C4-2B (cell line): ENCODE measurements at regions not wholly inside any gene's neighbourhood (a gene's known extent, or its start where the extent isn't known, plus 50 kb on each side); places are given as distances from the start of the nearest gene placed in this dataset.
"Not testable (repeated sequence)": the region's sequence is repeated elsewhere in the genome, so short reads cannot be mapped to it uniquely, and the experiment has no call there.

Source experiments
- H3K27ac ChIP-seq: fragments of 450-650 bp; 2 replicates; pipeline ENCODE4 v1.5.1; 2017
- ZFX ChIP-seq: fragments of 450-650 bp; IDR thresholded peaks from 2 replicates; pipeline ENCODE4 v1.6.1; 2017
- TF ChIP-seq, protein P1 (sequence below): fragments of 450-650 bp; conservative IDR thresholded peaks from 2 replicates; pipeline ENCODE4 v1.5.1; 2017; ENCODE audit warnings: mild to moderate bottlenecking

DNA sequence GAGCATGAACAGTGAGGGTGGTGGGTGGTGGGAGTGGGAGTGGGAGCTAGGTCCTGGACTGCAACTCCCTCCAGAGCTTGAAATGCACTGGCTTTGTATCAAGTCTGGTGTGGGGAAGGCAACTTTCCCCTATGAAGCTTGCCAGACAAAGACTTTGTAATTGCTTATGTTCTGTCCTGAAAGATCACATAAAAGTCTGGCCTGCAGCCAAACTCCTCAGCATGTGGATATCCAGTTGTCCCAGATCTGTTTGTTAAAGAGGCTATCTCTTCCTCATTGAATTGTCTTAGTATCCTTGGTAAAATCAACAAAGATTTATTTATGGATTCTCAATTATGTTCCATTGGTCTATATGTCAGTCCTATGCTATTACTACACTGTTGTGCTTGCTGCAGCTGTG is 607.9 kb downstream of the GLUD2 start:
- peak overlapping the region; percentile 60; the same call in 1 of the 2 replicates for H3K27ac ChIP-seq
- TF ChIP-seq ZFX = no peak

DNA sequence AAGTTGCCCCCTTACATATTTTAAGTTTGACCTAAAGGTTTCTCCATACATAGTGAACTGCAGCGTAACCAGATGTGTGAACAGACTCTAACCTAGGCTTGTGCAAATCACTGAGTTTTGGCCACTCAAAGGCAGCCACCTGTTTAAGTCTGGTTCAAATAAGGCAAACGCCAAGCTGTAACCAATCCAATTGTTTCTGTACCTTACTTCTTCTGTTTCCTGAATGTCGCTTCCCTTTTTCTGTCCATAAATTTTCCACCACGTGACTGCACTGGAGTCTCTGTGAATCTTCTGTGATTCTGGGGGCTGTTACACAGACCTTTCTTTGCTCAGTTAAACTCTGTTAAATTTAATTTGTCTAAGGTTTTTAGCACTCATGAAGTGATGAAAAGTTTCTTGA is 618.8 kb downstream of the GLUD2 start:
- no peak for TF ChIP-seq ZFX
- TF ChIP-seq, protein P1, sequence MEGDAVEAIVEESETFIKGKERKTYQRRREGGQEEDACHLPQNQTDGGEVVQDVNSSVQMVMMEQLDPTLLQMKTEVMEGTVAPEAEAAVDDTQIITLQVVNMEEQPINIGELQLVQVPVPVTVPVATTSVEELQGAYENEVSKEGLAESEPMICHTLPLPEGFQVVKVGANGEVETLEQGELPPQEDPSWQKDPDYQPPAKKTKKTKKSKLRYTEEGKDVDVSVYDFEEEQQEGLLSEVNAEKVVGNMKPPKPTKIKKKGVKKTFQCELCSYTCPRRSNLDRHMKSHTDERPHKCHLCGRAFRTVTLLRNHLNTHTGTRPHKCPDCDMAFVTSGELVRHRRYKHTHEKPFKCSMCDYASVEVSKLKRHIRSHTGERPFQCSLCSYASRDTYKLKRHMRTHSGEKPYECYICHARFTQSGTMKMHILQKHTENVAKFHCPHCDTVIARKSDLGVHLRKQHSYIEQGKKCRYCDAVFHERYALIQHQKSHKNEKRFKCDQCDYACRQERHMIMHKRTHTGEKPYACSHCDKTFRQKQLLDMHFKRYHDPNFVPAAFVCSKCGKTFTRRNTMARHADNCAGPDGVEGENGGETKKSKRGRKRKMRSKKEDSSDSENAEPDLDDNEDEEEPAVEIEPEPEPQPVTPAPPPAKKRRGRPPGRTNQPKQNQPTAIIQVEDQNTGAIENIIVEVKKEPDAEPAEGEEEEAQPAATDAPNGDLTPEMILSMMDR = no peak
- H3K27ac ChIP-seq = no peak overlapping the region

DNA sequence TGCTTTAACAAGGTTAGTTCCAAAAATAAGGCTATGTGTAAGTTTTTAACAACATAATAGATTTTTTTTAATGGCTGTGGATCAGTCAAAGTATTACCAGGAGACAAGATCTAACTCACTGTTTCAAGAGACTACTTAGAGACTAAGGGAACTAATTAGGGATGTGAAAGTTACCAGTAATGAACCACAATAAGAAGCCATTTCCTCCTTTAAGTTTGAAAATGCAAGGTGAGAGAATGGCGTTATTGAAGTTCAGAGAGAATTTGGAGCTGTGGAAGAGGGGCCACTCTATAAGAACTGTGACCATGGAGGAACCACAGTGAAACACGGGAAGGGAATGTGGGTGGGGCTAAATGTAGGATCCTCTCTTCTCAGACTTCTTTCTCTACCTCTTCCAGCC is 624.2 kb downstream of the GLUD2 start:
- TF ChIP-seq ZFX = no peak
- TF ChIP-seq, protein P1 = no peak

DNA sequence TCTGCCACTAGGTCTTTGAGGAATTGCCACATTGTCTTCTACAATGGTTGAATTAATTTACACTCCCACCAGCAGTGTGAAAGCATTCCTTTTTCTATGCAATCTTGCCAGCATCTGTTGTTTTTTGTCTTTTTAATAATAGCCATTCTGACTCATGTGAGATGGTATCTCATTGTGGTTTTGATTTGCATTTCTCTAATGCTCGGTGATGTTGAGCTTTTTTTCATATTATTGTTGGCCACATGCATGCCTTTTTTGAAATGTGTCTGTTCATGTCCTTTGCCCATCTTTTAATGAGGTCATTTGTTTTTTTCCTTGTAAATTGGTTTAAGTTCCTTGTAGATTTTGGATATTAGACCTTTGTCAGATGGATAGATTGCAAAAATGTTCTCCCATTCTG is 661.8 kb downstream of the GLUD2 start:
- not testable (repeated sequence) for H3K27ac ChIP-seq

More for the DNA sequence above, 624.2 kb downstream of the GLUD2 start:
- H3K27ac ChIP-seq = no peak overlapping the region

DNA sequence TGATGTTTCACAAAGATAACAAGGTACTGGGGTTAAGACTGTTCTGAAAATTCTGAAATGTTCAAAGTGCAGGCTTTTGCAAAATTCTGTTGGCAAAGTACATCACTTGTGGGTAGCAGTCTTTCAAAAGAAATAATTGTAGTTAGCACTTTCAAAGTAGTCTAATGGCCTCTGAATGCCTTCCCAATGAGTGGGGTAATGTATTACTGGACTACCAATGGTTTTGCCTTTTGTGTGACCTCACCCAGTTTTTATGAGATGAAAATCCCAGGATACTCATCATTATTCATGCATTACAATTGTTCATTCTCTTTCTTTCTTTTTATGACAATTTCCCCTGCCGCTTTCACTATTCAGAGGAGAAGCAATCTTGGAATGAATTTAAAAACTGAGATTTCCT is 686.1 kb downstream of the GLUD2 start:
- TF ChIP-seq, protein P1 = no peak
- no peak for TF ChIP-seq ZFX
- H3K27ac ChIP-seq = no peak overlapping the region

DNA sequence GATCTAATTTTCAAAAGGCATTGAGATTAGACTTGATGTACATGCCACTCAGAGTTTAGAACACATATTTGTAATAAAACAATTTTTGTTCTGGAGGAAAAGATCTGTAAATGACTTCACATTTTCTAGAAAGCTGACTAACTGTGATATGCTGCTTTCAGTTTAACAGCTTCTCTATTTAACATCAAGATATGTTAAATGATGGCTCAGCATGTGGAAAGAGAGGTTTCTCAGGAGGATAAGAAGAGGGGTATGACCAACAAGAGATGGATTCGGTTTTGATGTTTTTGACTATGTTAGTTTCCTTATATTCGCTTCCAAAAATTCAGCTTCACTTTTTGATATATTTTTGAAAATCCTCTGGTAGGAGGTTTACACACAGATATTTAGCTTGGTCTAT is 698.7 kb downstream of the GLUD2 start:
- TF ChIP-seq ZFX = no peak
- TF ChIP-seq, protein P1 = no peak

DNA sequence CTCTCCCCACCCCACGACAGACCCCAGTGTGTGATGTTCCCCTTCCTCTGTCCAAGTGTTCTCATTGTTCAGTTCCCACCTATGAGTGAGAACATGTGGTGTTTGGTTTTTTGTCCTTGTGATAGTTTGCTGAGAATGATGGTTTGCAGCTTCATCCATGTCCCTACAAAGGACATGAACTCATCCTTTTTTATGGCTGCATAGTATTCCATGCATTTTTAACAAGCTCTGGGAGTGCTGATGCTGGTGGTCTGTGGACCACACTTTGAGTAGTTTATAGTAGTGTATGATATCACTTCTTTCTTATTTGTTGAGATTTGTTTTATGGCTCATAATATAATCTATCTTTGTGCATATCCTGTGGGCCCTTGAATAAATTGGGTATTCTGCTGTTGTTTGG is 706.2 kb downstream of the GLUD2 start:
- not testable (repeated sequence) for H3K27ac ChIP-seq

More for the DNA sequence above, 698.7 kb downstream of the GLUD2 start:
- no peak overlapping the region for H3K27ac ChIP-seq

DNA sequence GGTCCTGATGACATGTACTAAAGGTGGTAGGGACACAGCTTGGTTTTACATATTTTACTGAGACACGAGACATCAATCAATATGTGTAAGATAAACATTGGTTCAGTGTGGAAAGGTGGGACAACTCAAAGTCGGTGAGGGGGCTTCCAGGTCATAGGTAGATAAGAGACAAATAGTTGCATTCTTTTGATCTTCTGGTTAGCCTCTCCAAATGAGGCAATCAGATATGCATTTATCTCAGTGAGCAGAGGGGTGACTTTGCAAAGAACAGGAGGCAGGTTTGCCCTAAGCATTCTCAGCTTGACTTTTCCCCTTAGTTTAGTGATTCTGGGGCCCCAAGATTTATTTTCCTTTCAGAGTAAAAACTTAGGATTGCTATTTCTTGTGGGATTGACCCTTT is 706.9 kb downstream of the GLUD2 start:
- TF ChIP-seq, protein P1 = no peak
- TF ChIP-seq ZFX = no peak
- no peak overlapping the region for H3K27ac ChIP-seq

DNA sequence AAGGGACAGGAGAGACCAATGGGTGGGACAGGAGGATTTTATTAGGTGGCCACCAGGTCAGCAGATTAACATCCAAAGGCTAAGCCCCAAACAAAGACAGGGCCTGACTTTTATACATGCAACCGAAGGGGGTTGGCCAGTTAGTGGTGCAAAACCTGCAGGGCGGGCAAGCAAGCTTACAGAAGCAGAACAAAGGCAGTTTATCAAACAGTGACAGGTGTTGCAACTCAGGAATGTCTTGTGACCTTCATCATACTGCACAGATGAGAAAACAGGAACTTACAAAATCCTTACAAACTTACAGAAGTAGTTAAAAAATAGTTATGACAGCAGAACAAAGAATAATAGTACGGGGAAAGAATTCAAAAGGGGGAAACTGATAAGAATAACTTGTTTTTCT is 708.1 kb downstream of the GLUD2 start:
- TF ChIP-seq, protein P1 = no peak
- H3K27ac ChIP-seq = no peak overlapping the region
